SK-N-SH (cell line): ENCODE measurements at regions not wholly inside any gene's neighbourhood (a gene's known extent, or its start where the extent isn't known, plus 50 kb on each side); places are given as distances from the start of the nearest gene placed in this dataset.

Experiments
- CTCF ChIA-PET: fragments of 300-600, 350-600 bp; formaldehyde crosslinking; extraction: SDS; loops from one replicate; lab custom pipeline; 2021; lab: Yijun Ruan, JAX
- POLR2A ChIA-PET: fragments of 350-600 bp; sonication (Branson Sonifier 250); formaldehyde crosslinking; extraction: SDS; loops from one replicate; lab custom pipeline; 2020; ENCODE audit warnings: antibody characterized with exemption, inconsistent platforms; lab: Yijun Ruan, JAX
- DNase-seq: peaks from one replicate; pipeline ENCODE4 v3.0.0; 2012
- H2AFZ ChIP-seq: fragments of 200-600 bp; sonication (generic); 2 replicates; pipeline ENCODE4 v1.8.1; 2016; ENCODE audit warnings: antibody characterized with exemption, mild to moderate bottlenecking, low read depth
- H3F3A ChIP-seq: fragments of 200-600 bp; sonication (generic); replicated peaks from 2 replicates; pipeline ENCODE3; 2016; ENCODE audit warnings: antibody characterized with exemption, mild to moderate bottlenecking; ENCODE audit not compliant: insufficient read depth
- H3K27ac ChIP-seq, 2 experiments: fragments of 200-500 bp in 1 of 2; fragments of 200-600 bp in 1 of 2; sonication (Bioruptor generic) in 1 of 2; sonication (generic), shearing (Covaris generic) in 1 of 2; 2 replicates each; pipeline versions ENCODE4 v1.5.1 to v1.6.1; 2014 to 2016; ENCODE audit warnings: low read depth in 2 of 2, inconsistent platforms in 1 of 2, low read length in 1 of 2, mild to moderate bottlenecking in 1 of 2, mixed read lengths in 1 of 2
- H3K27me3 ChIP-seq: fragments of 200-600 bp; sonication (generic), shearing (Covaris generic); 2 replicates; pipeline ENCODE4 v1.6.1; 2016; ENCODE audit warnings: mixed run types; ENCODE audit not compliant: insufficient read depth
- H3K36me3 ChIP-seq, 2 experiments: fragments of 200-500 bp in 1 of 2; fragments of 200-600 bp in 1 of 2; sonication (Bioruptor generic) in 1 of 2; sonication (generic) in 1 of 2; replicated peaks in 1 of 2; 2 replicates each; pipeline versions ENCODE3 to v1.5.1; 2014 to 2016; ENCODE audit warnings: low read length in 1 of 2, mild to moderate bottlenecking in 1 of 2; ENCODE audit not compliant: insufficient read depth in 2 of 2, control insufficient read depth in 1 of 2
- H3K4me1 ChIP-seq, 2 experiments: fragments of 200-500 bp in 1 of 2; fragments of 200-600 bp in 1 of 2; sonication (Bioruptor generic) in 1 of 2; sonication (generic), shearing (Covaris generic) in 1 of 2; 2 replicates each; pipeline versions ENCODE4 v1.5.1 to v1.6.1; 2014 to 2016; ENCODE audit warnings: low read depth in 1 of 2, low read length in 1 of 2, mixed run types in 1 of 2; ENCODE audit not compliant: insufficient read depth in 2 of 2, control insufficient read depth in 1 of 2
- H3K4me2 ChIP-seq: fragments of 200-600 bp; sonication (generic), shearing (Covaris generic); 2 replicates; pipeline ENCODE4 v1.6.1; 2017; ENCODE audit warnings: mixed run types
- H3K4me3 ChIP-seq, 2 experiments: fragments of 200-500 bp in 1 of 2; fragments of 200-600 bp in 1 of 2; sonication (Bioruptor generic) in 1 of 2; sonication (generic), shearing (Covaris generic) in 1 of 2; 2 replicates each; pipeline versions ENCODE4 v1.5.1 to v1.8.1; 2014 to 2016; ENCODE audit warnings: low read depth in 2 of 2, inconsistent platforms in 1 of 2, low read length in 1 of 2, mild to moderate bottlenecking in 1 of 2, mixed read lengths in 1 of 2, moderate library complexity in 1 of 2
- H3K79me2 ChIP-seq: fragments of 200-600 bp; sonication (generic); 2 replicates; pipeline ENCODE4 v1.8.1; 2017; ENCODE audit warnings: mild to moderate bottlenecking; ENCODE audit not compliant: insufficient read depth
- H3K9ac ChIP-seq: fragments of 200-600 bp; sonication (generic); 2 replicates; pipeline ENCODE4 v1.6.1; 2017; ENCODE audit warnings: mixed run types
- H3K9me2 ChIP-seq: fragments of 200-600 bp; sonication (generic); 2 replicates; pipeline ENCODE4 v1.6.1; 2017; ENCODE audit warnings: mixed run types
- H3K9me3 ChIP-seq: fragments of 200-600 bp; sonication (generic); 2 replicates; pipeline ENCODE4 v1.6.1; 2017; ENCODE audit warnings: mixed run types, mild to moderate bottlenecking, moderate library complexity
- H4K20me1 ChIP-seq: fragments of 200-600 bp; sonication (generic); 2 replicates; pipeline ENCODE4 v1.6.1; 2017; ENCODE audit warnings: mild to moderate bottlenecking, mixed run types; ENCODE audit not compliant: insufficient read depth
- CHD2 ChIP-seq: fragments of 150-350 bp; IDR thresholded peaks from 2 replicates; pipeline ENCODE4 v1.6.1; 2018; ENCODE audit warnings: low read length; ENCODE audit not compliant: partially characterized antibody
- CTCF ChIP-seq: fragments of 200-600 bp; sonication (generic); IDR thresholded peaks from 2 replicates; pipeline ENCODE4 v1.6.1; 2017; ENCODE audit warnings: antibody characterized with exemption, mild to moderate bottlenecking, moderate library complexity
- ELF1 ChIP-seq: IDR thresholded peaks from 2 replicates; pipeline ENCODE4 v1.4.0; 2012
- EP300 ChIP-seq, 2 experiments: IDR thresholded peaks; 2 replicates each; pipeline versions ENCODE4 v1.4.0 to v1.6.1; 2012; ENCODE audit warnings: borderline replicate concordance in 1 of 2, low read depth in 1 of 2, low read length in 1 of 2
- EZH2phosphoT487 ChIP-seq: fragments of 200-600 bp; sonication (generic); IDR thresholded peaks from 2 replicates; pipeline ENCODE4 v1.6.1; 2017; ENCODE audit warnings: low read depth, mixed run types, mild to moderate bottlenecking, antibody characterized with exemption, moderate library complexity, borderline replicate concordance
- FOSL2 ChIP-seq: IDR thresholded peaks from 2 replicates; pipeline ENCODE4 v1.4.0; 2012; ENCODE audit warnings: low read depth, mild to moderate bottlenecking, moderate library complexity, borderline replicate concordance
- FOXJ3 ChIP-seq: sonication (generic); formaldehyde crosslinking; IDR thresholded peaks from 2 replicates; pipeline ENCODE4 v1.5.1; 2020; ENCODE audit warnings: mild to moderate bottlenecking, missing genetic modification reagents
- GATA2 ChIP-seq: sonication (generic); formaldehyde crosslinking; IDR thresholded peaks from 2 replicates; pipeline ENCODE4 v1.5.0; 2020; ENCODE audit warnings: mild to moderate bottlenecking, missing genetic modification reagents
- IRF3 ChIP-seq: fragments of 150-350 bp; IDR thresholded peaks from 2 replicates; pipeline ENCODE4 v1.6.1; 2016; ENCODE audit warnings: mild to moderate bottlenecking, low read depth, low read length
- JUND ChIP-seq: IDR thresholded peaks from 2 replicates; pipeline ENCODE4 v1.4.0; 2012
- MAX ChIP-seq: IDR thresholded peaks from 2 replicates; pipeline ENCODE4 v1.4.0; 2012; ENCODE audit warnings: low read depth
- MEF2A ChIP-seq: IDR thresholded peaks from 2 replicates; pipeline ENCODE4 v1.4.0; 2012; ENCODE audit warnings: low read depth, borderline replicate concordance
- NFIC ChIP-seq: IDR thresholded peaks from 2 replicates; pipeline ENCODE4 v1.4.0; 2012; ENCODE audit warnings: borderline replicate concordance
- NRF1 ChIP-seq: IDR thresholded peaks from 2 replicates; pipeline ENCODE4 v1.6.1; 2012; ENCODE audit warnings: low read depth, mild to moderate bottlenecking, low read length
- PBX3 ChIP-seq: IDR thresholded peaks from 2 replicates; pipeline ENCODE4; 2012
- POLR2AphosphoS5 ChIP-seq: IDR thresholded peaks from 2 replicates; pipeline ENCODE4 v1.6.1; 2012; ENCODE audit warnings: low read depth, low read length
- RAD21 ChIP-seq: IDR thresholded peaks from 2 replicates; pipeline ENCODE4 v1.6.1; 2012; ENCODE audit warnings: mild to moderate bottlenecking, low read length
- RCOR1 ChIP-seq: fragments of 150-350 bp; IDR thresholded peaks from 2 replicates; pipeline ENCODE4 v1.6.1; 2017; ENCODE audit warnings: antibody characterized with exemption, low read length
- RXRA ChIP-seq: IDR thresholded peaks from 2 replicates; pipeline ENCODE4 v1.4.0; 2012; ENCODE audit warnings: low read depth, mild to moderate bottlenecking, borderline replicate concordance
- SIN3A ChIP-seq: IDR thresholded peaks from 2 replicates; pipeline ENCODE4 v1.6.1; 2012; ENCODE audit warnings: low read depth, mild to moderate bottlenecking, low read length, moderate library complexity, borderline replicate concordance
- SMC3 ChIP-seq: IDR thresholded peaks from 2 replicates; pipeline ENCODE4 v1.6.1; 2012; ENCODE audit warnings: low read depth, low read length, improper control_type of control experiment
- TCF12 ChIP-seq: IDR thresholded peaks from 2 replicates; pipeline ENCODE4 v1.4.0; 2012
- WGBS: methylation state at CpG from one replicate; pipeline ENCODE4 v1.1.6; 2017; ENCODE audit warnings: low lambda C conversion rate; 5-methylcytosine and 5-hydroxymethylcytosine counted together
- TF ChIP-seq, protein P1 (sequence below): IDR thresholded peaks from 2 replicates; pipeline ENCODE4 v1.4.0; 2012; ENCODE audit warnings: low read depth, borderline replicate concordance
- TF ChIP-seq, protein P2 (sequence below): IDR thresholded peaks from 2 replicates; pipeline ENCODE4 v1.6.1; 2012; ENCODE audit warnings: mild to moderate bottlenecking, low read depth, low read length, moderate library complexity
- TF ChIP-seq, protein P3 (sequence below): fragments of 150-350 bp; IDR thresholded peaks from 2 replicates; pipeline ENCODE4 v1.6.1; 2017; ENCODE audit warnings: antibody characterized with exemption, low read length, low read depth, borderline replicate concordance

DNA sequence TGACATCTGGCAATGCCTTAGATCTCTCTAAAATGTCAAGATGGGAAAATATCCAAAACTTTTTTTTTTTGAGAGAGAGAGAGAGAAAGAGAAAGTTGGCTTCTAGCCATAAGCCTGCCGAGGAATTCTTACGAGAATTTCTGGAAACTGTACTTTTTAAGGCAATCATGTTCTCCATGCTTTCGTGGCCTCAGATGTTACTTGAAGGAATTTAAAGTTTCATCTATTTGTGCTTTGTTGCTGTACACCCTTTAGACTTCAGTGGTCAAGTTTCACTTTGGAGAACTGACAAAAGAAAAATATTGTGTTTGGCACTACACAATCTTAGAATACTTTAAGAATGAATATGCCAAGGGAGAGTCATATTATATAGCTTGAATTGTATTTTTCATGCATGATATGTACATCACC is 53.9 kb downstream of the FAT4 start:
- POLR2A ChIA-PET, result no interaction called here
- WGBS, result 5% methylated on average over 3 of the region's 3 CpGs
- Histone ChIP-seq H3K79me2 (peaks cover 28% of the 10 kb centered on the region; the same call in 1 of the 2 replicates), H3K9me3 (no peaks in the 10 kb centered on the region), H3F3A (peaks cover 29% of the 10 kb centered on the region), H3K9ac (peak overlapping the region; percentile 59), H4K20me1 (no peaks in the 10 kb centered on the region), H3K9me2 (no peaks in the 10 kb centered on the region), H3K27ac (peak overlapping the region; percentile 74 to 90), H3K36me3 (no peaks in the 10 kb centered on the region), H3K4me2 (peak overlapping the region; percentile 51; the same call in 1 of the 2 replicates), H3K4me3 (peak overlapping the region; percentile 41 to 46), H3K27me3 (no peaks in the 10 kb centered on the region), H3K4me1 (peaks cover 0 to 7% of the 10 kb centered on the region in 2 experiments; a peak in 2 of 4 replicates), H2AFZ (no peak overlapping the region)
- no peak for DNase-seq
- CTCF ChIA-PET, result no interaction called here
- TF ChIP-seq EP300 (IDR thresholded peaks at IDR 0.05; ENCODE audit: borderline replicate concordance in 1 of 2, low read depth in 1 of 2, low read length in 1 of 2), result peak in 1 of 2 experiments; percentile 32; a peak in 1 of 4 replicates
- TF ChIP-seq MAX, result peak; percentile 75; the same call in 1 of the 2 replicates
- TF ChIP-seq RXRA, result no peak; the same call in 1 of the 2 replicates
- TF ChIP-seq IRF3, result no peak
- peak; percentile 91 for TF ChIP-seq NFIC
- no peak for TF ChIP-seq CTCF
- no peak for TF ChIP-seq FOXJ3 (CRISPR knock-in tag)
- TF ChIP-seq SMC3, result no peak
- TF ChIP-seq RCOR1, result no peak
- TF ChIP-seq, protein P1, sequence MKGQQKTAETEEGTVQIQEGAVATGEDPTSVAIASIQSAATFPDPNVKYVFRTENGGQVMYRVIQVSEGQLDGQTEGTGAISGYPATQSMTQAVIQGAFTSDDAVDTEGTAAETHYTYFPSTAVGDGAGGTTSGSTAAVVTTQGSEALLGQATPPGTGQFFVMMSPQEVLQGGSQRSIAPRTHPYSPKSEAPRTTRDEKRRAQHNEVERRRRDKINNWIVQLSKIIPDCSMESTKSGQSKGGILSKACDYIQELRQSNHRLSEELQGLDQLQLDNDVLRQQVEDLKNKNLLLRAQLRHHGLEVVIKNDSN, result no peak
- TF ChIP-seq, protein P2, sequence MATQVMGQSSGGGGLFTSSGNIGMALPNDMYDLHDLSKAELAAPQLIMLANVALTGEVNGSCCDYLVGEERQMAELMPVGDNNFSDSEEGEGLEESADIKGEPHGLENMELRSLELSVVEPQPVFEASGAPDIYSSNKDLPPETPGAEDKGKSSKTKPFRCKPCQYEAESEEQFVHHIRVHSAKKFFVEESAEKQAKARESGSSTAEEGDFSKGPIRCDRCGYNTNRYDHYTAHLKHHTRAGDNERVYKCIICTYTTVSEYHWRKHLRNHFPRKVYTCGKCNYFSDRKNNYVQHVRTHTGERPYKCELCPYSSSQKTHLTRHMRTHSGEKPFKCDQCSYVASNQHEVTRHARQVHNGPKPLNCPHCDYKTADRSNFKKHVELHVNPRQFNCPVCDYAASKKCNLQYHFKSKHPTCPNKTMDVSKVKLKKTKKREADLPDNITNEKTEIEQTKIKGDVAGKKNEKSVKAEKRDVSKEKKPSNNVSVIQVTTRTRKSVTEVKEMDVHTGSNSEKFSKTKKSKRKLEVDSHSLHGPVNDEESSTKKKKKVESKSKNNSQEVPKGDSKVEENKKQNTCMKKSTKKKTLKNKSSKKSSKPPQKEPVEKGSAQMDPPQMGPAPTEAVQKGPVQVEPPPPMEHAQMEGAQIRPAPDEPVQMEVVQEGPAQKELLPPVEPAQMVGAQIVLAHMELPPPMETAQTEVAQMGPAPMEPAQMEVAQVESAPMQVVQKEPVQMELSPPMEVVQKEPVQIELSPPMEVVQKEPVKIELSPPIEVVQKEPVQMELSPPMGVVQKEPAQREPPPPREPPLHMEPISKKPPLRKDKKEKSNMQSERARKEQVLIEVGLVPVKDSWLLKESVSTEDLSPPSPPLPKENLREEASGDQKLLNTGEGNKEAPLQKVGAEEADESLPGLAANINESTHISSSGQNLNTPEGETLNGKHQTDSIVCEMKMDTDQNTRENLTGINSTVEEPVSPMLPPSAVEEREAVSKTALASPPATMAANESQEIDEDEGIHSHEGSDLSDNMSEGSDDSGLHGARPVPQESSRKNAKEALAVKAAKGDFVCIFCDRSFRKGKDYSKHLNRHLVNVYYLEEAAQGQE, result no peak
- no peak for TF ChIP-seq SIN3A
- TF ChIP-seq PBX3, result peak; percentile 51; the same call in 1 of the 2 replicates
- no peak for TF ChIP-seq MEF2A
- TF ChIP-seq, protein P3, sequence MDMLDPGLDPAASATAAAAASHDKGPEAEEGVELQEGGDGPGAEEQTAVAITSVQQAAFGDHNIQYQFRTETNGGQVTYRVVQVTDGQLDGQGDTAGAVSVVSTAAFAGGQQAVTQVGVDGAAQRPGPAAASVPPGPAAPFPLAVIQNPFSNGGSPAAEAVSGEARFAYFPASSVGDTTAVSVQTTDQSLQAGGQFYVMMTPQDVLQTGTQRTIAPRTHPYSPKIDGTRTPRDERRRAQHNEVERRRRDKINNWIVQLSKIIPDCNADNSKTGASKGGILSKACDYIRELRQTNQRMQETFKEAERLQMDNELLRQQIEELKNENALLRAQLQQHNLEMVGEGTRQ, result no peak
- TF ChIP-seq NRF1, result no peak
- TF ChIP-seq GATA2 (CRISPR knock-in tag), result no peak
- TF ChIP-seq RAD21, result no peak
- TF ChIP-seq CHD2, result no peak
- no peak for TF ChIP-seq EZH2phosphoT487
- peak; percentile 63 for TF ChIP-seq JUND
- peak; percentile 34; the same call in 1 of the 2 replicates for TF ChIP-seq POLR2AphosphoS5
- TF ChIP-seq ELF1, result no peak
- TF ChIP-seq FOSL2, result peak; percentile 56; the same call in 1 of the 2 replicates
- TF ChIP-seq TCF12, result no peak; the same call in none of the 2 replicates
